Medulla oblongata (tissue), 1 donor: ENCODE measurements at regions not wholly inside any gene's neighbourhood (a gene's known extent, or its start where the extent isn't known, plus 50 kb on each side); places are given as distances from the start of the nearest gene placed in this dataset.
A peak's percentile ranks its signal among the peaks of the same experiment; 100 is the strongest.

ENCODE experiments used
- DNase-seq: peaks from one replicate; pipeline ENCODE4 v3.0.0-alpha.2; 2015; ENCODE audit errors: extremely low spot score

GRCh38 chr9:81741103-81741502 lies 51.8 kb upstream of the TLE1 start:
- no peak for DNase-seq

DNA sequence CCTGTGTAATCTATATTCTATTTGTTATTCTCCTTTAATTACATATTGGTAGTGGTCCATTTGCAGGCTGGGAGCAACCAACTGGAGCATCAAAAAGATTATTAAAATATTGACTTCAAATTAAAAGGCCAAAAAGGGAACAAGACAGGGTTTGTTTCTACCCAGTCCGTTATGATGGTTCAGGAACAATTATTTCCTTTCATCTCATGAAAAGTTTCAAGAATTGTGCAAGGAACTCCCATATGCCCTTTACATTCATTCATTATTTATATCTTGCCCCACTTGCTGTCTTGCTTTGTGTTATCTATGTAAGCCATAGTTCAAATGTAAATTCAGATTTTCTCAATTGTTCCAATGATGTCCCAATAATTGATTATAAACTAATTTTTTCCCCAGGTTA lies 58.7 kb upstream of the TLE1 start:
- DNase-seq, result no peak

GRCh38 chr9:81753436-81753835 lies 64.1 kb upstream of the TLE1 start:
- DNase-seq, result no peak

GRCh38 chr9:81754245-81754644 lies 64.9 kb upstream of the TLE1 start:
- DNase-seq, result no peak

DNA sequence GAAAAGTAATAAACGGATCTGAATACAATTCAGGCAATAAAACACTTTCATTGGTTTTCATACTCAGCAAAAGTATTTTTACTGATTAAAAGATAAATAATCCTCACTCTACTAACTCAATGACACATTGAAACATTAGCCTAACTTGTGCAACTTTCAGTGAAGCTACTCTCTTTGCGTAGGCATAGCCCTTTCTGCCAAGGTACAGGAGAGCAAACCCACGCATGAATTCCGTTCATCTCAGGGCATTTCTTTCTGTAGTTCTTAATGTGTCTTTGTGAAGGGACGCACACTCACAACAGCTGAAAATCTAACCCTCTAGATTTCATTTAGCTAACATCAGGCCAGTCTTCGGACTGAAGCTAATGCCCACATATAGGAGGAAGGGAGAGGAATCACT lies 66.4 kb upstream of the TLE1 start:
- DNase-seq, result no peak

DNA sequence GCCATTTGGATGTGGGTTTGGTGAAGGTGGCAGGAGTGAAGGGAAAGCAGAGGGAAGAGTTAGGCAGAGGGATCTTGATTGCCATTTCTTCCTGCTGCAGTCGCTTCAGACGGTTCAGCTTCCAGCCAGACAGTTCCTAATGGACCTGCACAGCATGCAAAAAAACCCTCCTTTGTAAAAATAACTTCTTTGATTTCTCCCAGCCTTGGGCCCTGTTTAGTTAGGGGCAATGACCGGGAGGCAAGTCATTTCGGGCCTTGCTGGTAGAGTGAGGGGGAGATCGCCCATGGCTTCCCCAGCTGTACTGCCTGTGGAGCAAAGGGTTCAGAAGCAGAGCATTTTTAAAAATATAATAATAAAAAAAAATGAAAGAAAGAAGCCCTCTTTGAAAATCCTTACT lies 67.2 kb upstream of the TLE1 start:
- DNase-seq, result no peak

- DNase-seq, result no peak
Observed at GRCh38 chr9:81758123-81758797, 68.9 kb upstream of the TLE1 start.

DNA sequence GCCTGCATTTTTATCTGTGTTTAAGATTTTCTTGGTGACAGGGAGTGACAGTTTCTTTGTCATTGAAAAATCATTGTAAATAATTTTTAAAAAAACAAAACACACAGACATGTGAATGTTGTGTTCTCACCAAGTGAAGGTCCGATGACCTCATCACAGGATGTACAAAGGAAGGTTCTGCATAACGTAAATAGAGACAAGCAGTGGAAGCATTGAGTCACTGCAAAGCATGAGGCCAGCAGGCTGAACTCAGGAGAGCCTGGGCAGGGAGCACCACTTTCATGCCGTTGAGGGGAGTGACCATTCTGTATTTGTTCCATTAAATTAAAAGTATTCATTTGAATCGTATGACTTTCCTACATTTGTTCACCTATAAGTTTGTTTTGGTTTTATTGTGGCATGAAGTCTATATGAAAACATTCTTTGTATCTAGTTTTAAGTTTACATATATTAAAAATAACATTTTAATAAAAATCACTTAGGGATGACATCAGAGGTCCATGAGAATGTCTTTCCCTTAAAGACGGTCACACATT lies 70.4 kb upstream of the TLE1 start:
- DNase-seq, result no peak

GRCh38 chr9:81767921-81768320 lies 78.6 kb upstream of the TLE1 start:
- no peak for DNase-seq

- no peak for DNase-seq
Observed at GRCh38 chr9:81771571-81771970, 82.2 kb upstream of the TLE1 start.

DNA sequence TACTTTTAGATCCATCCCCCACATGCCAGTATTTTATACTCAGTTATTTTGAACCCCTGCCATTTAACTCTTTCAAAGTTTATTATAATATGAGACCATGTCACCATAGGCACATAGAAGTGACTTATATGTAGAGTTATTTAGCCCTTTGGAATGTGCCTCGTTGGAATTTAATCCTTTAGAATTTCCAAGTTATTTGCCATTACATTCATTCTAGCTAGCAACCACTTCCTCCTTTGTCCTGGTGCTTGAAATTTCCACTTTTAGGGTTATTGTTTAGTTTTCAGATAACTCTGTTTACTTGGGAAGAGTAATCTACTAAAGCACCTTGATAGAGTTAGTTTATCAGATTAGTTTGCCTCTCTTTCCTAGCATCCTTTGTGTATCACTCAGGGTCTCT lies 82.8 kb upstream of the TLE1 start:
- no peak for DNase-seq

GRCh38 chr9:81776390-81776789 lies 87.0 kb upstream of the TLE1 start:
- no peak for DNase-seq

DNA sequence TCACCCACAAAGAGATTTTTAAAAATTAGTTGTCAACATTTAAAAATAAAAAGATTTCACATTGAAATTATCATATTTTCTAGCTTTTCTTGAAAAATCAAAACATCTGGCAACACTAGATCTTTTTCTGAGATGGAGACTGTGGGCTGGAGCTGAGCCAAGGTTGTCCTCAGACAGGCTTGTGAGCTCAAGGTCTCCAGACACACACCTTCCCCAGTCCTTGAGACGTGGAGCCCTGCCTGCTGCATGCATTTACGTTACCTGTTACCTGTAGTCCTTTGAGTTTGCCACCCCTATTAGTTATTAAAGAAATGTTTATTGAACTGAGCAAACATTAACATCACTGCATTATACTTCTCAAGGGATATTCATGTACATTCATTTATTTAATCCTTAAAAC lies 87.5 kb upstream of the TLE1 start:
- DNase-seq, result no peak

- DNase-seq, result peak; percentile 30
Observed at GRCh38 chr9:81777482-81777881, 88.1 kb upstream of the TLE1 start.

GRCh38 chr9:81782313-81782995 lies 93.1 kb upstream of the TLE1 start:
- no peak for DNase-seq

DNA sequence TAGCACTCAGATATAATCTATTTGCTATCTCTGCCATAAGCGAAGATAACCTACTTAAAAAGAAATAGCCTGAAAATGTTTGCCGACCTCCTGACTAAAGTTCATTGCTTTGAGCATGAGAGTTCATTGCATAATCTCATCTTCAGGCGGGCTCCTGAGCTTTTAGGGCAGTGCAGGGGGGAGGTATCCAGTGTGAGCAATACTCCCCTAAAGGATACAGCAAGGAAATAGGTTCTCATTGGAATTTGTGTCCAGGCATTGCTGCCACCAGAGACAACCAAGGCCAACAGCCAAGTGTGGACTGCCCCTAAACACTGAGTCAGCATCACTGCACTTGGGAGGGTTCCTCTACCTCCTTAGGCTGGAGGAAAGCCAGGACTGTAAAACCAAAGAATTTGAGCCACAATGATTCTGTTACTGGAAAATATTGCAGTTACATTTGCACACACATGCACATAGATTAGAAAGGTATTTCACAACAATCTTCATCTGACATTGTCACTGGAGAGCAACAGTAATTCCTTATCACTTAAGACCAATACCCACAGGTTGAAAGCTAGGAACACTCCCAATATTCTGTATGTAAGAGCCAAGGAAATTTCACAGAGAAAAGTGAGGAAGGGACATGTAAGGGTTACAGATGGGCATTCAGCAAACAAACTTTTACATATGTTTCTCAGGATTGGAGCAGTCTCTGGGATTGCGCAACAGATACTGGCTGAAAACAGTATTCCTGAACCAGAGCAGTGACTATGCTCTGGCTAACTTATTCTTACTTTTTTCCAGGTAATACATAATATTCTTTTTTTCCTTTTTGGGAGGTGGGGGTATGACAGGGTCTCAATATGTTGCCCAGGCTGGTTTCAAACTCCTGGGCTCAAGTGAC lies 98.6 kb upstream of the TLE1 start:
- DNase-seq, result no peak

GRCh38 chr9:81789721-81790120 lies 100.4 kb upstream of the TLE1 start:
- no peak for DNase-seq

- no peak for DNase-seq
Observed at GRCh38 chr9:81790166-81790565, 100.8 kb upstream of the TLE1 start.

- no peak for DNase-seq
Observed at GRCh38 chr9:81791076-81791475, 101.7 kb upstream of the TLE1 start.

GRCh38 chr9:81798606-81799005 lies 109.3 kb upstream of the TLE1 start:
- DNase-seq, result no peak

- DNase-seq, result no peak
Observed at GRCh38 chr9:81801190-81801589, 111.8 kb upstream of the TLE1 start.

GRCh38 chr9:81804306-81804705 lies 115.0 kb upstream of the TLE1 start:
- DNase-seq, result no peak
